HG03575 (cell line): ENCODE measurements at regions not wholly inside any gene's neighbourhood (a gene's known extent, or its start where the extent isn't known, plus 50 kb on each side); places are given as distances from the start of the nearest gene placed in this dataset.

Source experiments
- ATAC-seq: cut with Tn5 transposase; IDR thresholded peaks from one replicate; pipeline ENCODE4 v1.9.1; 2021; ENCODE audit not compliant: unreplicated experiment, insufficient number of reproducible peaks, low FRiP score; ENCODE audit errors: extremely low read depth

- ATAC-seq: no peak
Observed at GRCh38 chr21:32065654-32066053, 192.8 kb downstream of the HUNK start.

- no peak for ATAC-seq
Observed at GRCh38 chr21:32064281-32064910, 191.6 kb downstream of the HUNK start.

- ATAC-seq: no peak
Observed at GRCh38 chr21:32062591-32063227, 189.9 kb downstream of the HUNK start.

GRCh38 chr21:32061729-32062128, 188.9 kb downstream of the HUNK start:
- no peak for ATAC-seq

GRCh38 chr21:32056791-32057190, 184.0 kb downstream of the HUNK start:
- no peak for ATAC-seq

GRCh38 chr21:32055305-32055704, 182.5 kb downstream of the HUNK start:
- no peak for ATAC-seq
